ENCODE measurements at regions not wholly inside any gene's neighbourhood (a gene's known extent, or its start where the extent isn't known, plus 50 kb on each side); places are given as distances from the start of the nearest gene placed in this dataset.

GRCh38 chr5:1665803-1666202, 133.8 kb downstream of the MRPL36 start:
- TF ChIP-seq HDGF (IDR thresholded peaks at IDR 0.05; ENCODE audit: borderline replicate concordance) (no peak), FOXM1 (IDR thresholded peaks at IDR 0.05; ENCODE audit: borderline replicate concordance) (no peak), ZNF384 (IDR thresholded peaks at IDR 0.05) (no peak), CTBP1 (IDR thresholded peaks at IDR 0.05; ENCODE audit: borderline replicate concordance) (no peak), NFRKB (IDR thresholded peaks at IDR 0.05) (no peak)
